OCI-M2 (cell line): ENCODE measurements at regions not wholly inside any gene's neighbourhood (a gene's known extent, or its start where the extent isn't known, plus 50 kb on each side); places are given as distances from the start of the nearest gene placed in this dataset.

Experiments
- DNase-seq: peaks from one replicate; lab custom pipeline; 2025; ENCODE audit not compliant: unreplicated experiment; lab: John Stamatoyannopoulos, UW

GRCh38 chr1:101290922-101291561, 54.2 kb downstream of the S1PR1 start:
- DNase-seq = no peak

DNA sequence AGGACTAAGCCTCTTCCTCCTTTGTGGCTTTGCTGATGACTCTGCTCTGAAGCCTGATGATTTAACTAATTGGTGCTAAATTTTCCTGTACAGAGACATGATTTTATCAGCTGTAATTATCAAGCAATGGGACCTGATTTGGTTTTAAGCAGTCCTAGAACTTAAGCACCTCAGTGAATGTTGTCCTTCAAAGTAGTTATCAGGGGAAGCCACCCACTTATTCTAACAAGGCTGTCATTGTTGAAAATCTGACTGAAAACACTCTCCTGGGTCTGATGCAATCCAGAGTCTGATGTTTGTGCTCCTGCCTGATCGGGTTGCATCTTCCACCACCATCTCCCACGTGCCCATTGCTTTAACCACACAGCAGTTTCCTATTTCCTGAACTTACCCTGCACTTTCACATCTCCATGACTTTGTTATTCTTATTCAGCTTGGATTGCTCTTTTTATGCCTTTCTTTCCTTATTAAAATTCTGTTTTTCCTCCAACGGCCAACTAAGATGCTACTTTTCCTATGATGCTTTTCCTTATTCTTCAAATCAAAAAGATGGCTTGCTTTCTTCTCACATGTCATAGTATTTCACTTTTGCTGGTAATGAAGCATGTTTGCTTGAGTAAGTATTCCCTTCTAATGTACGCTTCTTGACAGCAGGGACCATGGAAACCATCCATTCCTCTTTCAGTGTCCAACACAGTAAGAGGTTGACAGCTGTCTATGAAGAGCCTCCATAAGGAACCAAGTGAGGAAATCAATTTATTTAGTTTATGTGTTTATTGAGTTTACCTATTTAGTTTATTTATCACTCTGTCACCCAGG, 55.0 kb downstream of the S1PR1 start:
- DNase-seq = no peak

- DNase-seq = no peak
These were observed 56.7 kb downstream of the S1PR1 start for GRCh38 chr1:101293461-101294051.

DNA sequence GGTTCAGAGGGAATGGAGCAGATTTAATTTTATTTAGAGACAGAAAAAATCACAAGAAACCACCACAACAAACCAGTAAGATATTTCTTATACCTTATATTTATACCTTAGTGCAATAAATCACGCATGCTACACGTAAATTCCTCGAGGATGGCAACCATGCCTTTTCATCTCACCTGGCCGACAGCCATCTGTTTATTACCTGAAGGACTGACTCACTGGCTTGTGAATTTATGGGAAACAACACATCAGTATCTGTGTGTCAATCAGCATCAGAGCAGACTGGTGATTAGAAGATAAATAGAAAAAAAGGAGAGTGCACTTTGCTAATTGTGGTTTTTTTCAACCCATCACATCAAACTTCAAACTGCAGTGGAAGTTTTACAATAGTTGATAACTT, 58.4 kb downstream of the S1PR1 start:
- DNase-seq = no peak

DNA sequence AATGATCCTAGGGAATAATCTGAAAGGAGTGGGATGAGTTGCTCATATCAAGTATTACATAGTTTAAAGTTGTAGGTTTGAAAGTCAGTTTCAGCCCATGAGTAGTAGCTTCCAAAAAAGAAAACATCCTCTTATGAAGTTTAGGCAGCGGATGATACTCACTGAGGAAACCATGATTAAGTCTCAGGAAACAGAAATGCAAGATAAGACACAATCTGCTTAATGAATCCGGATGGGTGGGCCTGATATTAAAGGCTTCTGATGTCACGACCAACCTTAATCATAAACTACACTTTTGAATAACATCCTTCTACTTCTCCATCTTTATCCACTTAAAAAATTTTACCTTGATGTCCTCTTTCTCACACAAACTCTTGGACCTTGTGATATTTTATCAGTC, 61.8 kb downstream of the S1PR1 start:
- no peak for DNase-seq

GRCh38 chr1:101299141-101299540, 62.3 kb downstream of the S1PR1 start:
- no peak for DNase-seq

GRCh38 chr1:101299710-101300109, 62.9 kb downstream of the S1PR1 start:
- no peak for DNase-seq

- no peak for DNase-seq
These were observed 64.1 kb downstream of the S1PR1 start for GRCh38 chr1:101300916-101301315.

- DNase-seq = no peak
These were observed 64.7 kb downstream of the S1PR1 start for GRCh38 chr1:101301446-101302057.

DNA sequence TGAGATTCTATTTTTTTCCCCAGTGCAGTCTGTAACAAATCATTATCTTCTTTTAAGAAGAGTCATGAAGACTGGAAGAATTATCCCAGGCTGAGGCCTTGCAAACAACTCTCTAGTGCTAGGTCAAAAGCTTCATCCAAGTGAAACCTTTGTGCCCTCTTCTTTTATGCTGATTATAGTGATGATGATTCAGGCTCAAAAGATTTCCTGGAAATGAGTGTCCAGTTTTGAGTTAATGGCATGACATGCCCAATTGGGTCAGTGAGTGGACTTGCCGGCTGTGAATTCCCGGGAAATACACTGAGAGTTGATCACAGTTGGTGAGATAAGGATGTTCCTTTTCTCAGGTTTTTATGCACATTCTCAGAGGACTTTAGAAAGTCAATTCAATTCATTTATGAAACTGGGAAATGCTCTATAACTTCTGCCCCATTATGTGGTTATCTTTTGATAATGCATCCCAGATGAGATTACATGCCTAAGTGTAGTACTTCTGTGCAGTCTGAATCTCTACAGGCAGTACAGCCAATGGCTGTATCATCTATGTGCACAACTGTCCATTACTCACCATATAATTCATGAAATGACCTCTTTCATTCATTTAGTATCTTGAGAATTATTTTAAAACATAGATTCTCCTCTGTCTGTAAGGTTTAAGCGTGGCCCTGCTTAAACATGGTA, 66.2 kb downstream of the S1PR1 start:
- no peak for DNase-seq

DNA sequence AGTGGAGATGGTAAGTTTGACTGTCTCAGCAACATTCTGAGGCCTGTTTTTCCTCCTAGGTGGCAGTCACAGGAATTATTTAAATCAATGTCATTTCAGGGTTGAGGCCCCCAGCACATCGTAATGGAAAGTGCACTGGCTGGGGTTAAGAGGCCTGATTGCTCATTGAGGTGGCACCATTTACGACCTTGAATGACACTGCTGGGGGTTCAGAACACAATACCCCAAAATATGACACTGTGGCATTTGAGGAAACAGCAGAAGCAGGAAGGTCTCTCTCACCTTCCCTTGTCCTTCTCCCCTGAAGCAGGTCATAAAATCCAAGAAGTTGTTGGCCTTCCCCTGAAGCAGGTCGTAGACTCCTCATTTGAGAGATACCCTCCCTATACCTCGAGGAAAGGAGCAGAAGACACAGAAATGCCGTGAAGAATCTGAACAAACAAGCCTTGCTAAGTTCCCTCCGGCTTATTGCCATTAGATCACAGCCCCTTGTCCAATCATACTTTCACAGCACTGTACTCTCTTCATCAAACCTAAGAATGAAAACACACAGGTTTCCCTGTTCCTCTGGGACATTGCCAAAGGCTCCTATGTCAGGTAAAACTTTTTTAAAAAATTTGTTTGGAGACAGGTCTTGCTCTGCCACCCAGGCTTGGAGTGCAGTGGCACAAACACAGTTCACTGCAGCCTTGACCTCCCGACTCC, 71.3 kb downstream of the S1PR1 start:
- DNase-seq = no peak

DNA sequence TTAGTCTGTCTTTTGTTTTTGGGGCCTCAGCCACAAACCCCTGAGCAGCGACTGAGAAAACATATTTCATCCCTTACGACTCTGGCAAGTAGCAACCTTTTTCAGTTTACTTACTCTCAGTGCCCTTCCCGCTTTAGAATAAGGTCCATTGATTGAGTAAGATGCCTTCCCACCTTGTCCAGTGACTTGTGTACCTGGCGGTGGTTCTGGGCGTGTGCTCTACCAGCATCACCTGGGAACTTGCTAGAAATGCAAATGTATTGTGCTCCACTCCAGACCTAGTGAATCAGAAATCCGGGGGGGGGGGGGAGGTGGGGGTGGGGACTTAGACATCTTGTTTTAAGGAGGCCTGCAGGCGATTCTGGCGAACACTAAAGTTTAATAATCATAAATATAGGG, 72.1 kb downstream of the S1PR1 start:
- no peak for DNase-seq

DNA sequence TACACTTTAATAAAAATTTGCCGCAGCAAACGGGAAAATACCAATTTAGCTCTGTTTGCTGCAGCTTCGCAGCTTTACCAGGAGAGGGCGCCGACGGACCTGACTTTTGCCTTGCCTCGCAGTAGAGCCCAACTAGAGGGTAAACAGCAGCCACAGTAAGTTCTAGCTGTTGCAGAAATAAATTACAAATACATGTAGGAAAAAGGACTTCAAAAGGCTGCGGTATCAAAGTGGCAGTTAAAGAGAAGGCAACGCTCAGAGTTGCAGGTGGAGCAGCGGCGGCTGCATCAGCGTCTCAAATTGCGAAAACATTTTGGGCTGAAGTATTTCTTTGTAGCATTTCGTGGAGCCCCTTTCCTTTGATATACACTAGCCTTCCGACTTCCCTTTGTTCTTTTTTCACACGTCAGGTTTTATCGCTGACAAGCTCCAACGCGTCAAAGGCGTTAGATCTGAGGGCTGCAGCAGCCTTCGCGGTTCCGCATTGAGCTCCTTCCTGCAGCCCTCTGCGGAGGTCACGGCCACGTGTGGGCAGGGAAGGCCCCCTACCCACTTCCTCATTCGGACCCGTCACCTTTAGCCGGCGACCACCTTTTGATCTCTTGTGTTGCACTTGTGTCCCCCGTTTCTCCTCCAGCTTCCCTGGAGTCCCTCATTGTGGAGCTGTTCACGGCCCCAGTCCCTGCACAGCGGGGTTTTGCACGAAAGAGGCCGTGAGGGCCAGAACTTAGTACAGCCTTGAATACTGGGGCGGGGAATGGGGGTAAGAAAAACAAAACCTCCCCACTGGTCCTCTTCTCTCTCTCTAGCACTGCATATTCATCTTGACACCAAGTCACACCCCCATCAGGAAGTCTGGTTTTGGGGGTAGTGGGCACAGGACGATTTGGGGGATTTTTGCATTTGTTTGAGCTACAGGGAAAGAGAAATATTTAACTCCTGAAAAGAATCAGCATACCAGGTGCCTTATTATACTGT, 72.8 kb downstream of the S1PR1 start:
- no peak for DNase-seq

DNA sequence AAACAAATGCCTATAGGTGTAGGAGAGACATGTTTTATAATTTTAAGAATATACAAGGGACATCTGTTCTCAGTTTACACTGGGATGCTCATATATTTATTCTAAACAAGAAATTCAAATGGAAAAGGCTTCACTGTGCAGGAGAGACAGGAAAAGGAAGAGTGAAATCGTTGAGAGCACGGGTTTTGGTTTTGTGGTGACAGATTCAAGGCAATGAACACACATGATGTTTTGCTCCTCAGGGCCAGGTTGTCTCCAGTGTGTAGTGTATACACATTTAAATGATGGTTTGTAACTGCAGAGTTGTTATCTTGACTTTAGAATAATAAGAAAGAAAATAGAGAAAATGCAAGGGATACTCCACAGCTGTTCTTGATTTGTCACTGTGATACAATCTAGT, 73.7 kb downstream of the S1PR1 start:
- no peak for DNase-seq

GRCh38 chr1:101311146-101311920, 74.5 kb downstream of the S1PR1 start:
- no peak for DNase-seq

GRCh38 chr1:101312147-101312546, 75.3 kb downstream of the S1PR1 start:
- DNase-seq = no peak

DNA sequence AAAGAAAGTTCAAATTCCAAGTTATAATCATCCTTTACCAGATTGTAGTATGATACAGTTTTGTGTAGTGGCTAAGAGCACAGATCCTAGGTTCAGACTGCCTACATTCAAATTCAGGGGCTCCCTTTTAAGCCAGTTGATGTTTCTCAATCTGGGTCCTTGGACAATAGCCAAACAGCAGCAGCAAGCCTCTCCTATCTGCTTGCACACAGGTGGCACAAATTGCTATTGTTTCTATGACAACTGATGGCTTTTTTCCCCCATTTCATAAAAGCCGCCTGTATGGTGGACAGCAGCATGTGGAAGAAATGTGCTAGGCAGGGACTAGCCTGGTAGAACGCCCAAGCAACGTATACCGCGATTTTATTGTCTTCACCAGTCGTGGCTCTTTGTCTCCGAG, 76.5 kb downstream of the S1PR1 start:
- no peak for DNase-seq

DNA sequence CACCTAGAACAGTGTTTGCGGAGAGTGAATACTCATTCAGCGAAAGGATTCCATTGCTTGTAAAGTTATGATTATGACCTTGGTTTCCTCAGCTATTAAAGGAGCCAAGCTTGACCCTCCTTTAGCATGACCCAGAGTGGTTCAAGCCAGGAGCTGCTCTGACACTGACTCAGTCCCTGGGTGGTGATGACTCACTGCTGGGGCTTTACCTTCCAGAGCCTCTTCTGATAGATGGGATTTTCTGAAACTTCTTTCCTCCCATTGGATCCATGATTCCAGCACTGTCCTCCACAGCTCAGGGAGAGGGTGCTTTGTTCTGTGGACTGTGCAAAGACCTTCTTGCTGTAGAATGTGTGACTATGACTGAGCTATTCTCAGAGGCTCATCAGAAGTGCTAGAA, 77.4 kb downstream of the S1PR1 start:
- no peak for DNase-seq

- no peak for DNase-seq
These were observed 79.4 kb downstream of the S1PR1 start for GRCh38 chr1:101316256-101316655.
